GM18868 (cell line): ENCODE measurements at regions not wholly inside any gene's neighbourhood (a gene's known extent, or its start where the extent isn't known, plus 50 kb on each side); places are given as distances from the start of the nearest gene placed in this dataset.

Source experiments
- ATAC-seq: cut with Tn5 transposase; IDR thresholded peaks from one replicate; pipeline ENCODE4 v1.9.1; 2021; ENCODE audit warnings: mild to moderate bottlenecking, moderate library complexity; ENCODE audit not compliant: unreplicated experiment

DNA sequence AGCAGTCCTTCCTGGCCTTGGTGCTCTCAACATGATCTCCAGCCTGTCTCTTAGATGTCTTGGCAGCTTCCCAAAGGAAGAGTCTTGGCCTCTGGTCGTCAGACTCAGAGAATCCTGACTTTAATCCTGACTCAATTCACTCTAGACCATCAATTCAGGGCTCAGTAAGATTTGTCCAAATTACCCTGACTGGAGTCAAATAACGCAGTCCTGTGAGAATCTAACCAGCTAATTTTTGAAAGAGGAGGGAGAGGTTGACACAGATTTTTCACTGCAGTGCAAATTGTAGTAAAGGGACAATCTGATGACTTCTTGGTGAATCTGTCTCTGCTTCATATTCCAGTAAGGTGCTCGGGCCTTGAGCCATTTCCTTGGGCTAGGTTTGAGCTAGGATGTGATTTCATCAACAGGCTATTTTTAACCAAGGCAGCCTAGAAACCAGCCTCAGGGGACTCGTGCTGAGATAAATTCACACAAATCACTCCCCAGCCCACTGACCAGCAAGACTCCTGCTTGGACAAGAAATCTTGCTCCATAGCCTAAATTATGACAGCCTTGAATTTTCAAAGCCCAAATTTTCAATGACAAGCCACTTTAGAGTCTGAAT, 257.4 kb downstream of the ENC1 start:
- ATAC-seq = no peak

DNA sequence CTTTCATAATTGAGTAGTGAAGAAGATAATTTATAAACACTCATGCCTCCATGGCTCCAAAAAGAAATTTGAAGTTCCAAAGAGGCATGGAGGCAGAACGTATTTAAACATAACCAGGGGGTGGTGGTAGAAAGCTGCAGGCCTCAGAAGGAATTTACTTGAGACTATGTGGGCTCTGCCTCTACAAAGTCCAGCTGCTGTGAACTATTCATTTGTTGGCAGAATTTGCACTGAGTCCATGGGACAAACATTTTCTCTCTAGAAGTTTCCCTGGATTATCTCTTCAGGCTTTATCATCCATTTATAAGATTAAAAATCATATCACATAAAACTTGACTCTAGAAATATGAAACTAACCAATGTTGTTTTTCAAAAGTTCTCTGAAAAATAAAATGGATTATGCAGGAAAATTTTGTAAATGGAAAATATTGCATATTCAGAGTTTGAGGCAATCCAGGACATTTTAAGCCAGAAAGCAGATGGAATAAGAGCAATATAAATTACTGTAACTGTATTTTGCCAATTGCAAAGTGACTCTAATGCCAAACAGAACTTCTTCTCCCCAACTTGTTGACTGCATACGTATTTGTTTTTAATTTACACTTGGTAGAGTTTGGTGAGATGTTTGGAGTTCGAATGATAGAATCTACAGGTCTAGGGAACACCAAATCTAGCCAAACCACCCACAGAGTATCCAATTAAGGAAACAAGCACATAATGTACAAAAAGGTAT, 258.2 kb downstream of the ENC1 start:
- no peak for ATAC-seq

DNA sequence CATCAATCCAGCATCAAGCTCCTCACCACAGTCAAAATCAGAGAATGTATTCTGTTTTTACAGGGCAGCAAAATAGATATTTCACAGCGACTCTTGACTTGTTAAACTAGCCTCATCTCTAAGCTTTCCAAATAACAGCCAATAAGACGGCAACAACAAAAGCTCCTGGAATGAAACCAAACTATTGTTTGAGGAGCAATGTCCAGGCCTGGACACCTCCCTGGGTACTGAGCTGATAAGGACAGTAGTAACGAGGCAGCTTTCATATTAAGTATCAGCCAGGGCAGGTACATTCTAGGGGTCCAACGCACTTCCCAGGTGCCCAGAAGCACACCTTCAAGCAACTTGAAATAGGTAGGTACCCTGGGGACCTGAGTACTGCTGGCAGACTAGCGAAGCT, 260.3 kb downstream of the ENC1 start:
- ATAC-seq = no peak

DNA sequence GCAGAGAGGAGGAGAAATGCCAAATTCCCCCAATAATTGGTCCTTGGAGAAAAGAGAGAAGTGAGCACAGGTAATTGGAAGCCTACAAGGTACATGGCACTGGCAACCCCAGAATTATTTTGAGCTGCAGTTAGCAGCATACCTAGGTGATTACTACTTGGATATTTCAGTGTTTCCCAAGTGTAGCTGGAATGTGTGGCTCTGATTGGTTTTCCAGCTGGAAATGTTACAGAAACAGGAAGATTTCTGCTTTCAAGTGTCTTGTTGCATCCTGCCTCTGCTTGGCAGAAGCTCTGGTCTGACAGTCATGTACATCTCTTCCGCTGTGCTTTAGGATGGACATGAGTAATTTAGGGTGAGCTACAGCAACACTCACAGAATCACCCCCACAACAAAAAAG, 262.1 kb downstream of the ENC1 start:
- no peak for ATAC-seq

DNA sequence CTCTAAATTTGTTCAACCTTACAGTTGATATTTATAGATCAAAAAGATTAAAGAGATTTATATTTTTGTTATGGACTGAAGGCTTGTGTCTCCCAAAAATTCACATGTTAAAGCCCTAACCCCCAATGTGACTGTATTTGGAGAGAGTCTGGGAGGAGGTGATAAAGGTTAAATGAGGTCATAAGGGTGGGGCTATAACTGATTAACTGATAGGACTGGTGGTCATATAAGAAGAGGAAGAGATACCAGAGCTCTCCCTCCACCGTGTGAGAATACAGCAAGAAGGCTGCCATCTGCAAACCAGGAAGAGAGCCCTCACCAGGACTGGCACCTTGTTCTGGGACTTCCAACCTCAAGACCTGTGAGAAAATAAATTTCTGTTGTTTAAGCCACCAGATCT, 264.3 kb downstream of the ENC1 start:
- no peak for ATAC-seq

DNA sequence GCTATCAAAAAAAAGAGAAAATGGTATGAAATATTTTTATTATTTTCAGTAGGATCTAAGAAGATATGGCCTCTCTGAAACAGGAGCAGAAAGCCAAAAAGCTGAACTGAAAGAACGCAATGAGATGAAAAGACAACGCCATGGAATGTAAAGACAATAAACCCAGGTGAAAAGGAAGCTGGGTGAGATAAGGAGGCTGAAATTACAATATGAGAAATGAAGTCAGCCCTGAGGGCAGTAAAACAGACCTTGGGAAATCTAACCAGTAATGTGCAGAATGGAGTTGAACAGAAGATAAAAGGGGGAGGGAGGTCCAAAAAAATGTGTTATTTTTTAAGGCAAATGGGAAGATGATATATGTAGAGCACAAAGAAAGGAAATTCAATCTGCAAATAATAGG, 265.3 kb downstream of the ENC1 start:
- no peak for ATAC-seq

DNA sequence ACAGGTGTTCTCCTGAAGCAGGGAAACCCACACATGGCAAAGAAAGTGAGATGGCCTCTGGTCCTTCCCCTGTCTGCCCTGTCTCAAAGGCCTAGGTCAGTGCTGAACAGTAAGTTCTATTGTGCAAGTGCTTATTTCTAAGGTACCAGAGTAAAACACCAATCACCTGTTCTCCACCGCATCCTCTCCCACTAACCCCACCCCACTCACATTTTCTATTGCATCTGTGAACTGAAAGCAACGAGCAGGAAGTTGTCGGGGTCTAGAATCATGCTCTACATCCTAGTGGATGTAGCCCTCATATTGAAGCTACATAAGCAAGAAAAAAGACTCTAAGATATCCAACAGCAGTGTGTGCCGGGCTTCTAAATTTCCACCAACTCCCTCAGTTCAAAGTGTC, 265.9 kb downstream of the ENC1 start:
- no peak for ATAC-seq

DNA sequence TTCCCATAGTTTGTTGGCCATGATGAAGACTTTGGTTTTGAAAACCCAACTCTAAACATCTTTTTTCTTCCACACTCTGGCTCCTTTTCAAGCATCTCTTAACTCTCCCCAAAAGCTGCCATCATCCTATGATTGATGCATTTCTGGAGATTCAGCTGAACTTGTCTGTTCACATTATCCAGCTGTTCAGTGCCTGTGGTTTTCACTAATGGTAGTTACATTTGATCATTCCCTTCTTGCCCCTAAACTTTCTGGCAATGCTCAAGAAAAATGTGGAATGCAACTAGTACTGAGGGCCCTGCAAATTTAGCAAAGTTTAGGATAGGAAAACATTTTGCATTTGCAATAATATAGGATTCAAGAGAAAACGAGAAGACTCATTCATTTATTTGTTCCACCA, 267.5 kb downstream of the ENC1 start:
- no peak for ATAC-seq

DNA sequence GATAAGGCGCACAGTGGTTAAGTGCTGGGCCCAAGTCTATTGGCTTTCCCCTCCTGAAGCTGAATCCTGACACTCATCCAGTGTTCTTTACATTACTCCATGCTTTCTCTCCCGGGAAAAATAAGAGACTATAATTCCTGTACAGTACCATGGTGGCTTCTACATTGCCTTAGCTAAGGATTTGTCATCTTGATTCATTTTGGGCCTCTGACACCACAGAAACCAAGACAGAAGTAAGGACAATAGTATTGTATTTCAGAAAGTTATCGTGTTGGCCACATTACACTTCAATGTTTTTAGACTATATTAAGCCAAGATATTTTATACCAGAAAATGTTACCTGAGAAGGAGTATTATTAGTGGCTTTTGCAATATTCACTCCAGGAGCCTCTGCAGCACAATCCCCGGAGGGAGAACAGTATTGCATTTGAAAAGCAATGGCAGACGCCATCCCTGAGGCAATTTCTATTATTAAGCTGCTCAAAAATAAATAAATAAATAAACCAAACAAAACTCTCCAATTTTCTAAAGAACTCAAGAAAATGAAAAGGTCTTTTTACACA, 267.9 kb downstream of the ENC1 start:
- ATAC-seq = no peak

DNA sequence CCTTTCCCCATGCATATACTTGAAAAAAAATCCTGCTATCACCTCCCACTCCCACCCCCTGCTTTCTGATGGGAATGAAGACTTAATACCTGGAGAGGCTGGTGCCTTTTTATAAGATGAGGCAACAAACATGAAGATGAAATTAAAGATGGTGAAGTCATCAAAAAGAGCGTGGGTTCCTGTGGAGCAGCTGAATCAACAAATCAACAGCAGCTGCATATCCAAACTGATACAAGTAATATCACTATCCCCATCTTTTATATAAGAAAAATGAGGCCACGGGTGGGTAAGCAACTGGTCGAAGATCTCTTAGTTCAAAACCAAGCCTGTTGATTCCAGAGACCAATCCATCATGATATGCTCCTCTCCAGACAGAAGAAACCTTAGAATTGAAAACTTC, 268.5 kb downstream of the ENC1 start:
- no peak for ATAC-seq

DNA sequence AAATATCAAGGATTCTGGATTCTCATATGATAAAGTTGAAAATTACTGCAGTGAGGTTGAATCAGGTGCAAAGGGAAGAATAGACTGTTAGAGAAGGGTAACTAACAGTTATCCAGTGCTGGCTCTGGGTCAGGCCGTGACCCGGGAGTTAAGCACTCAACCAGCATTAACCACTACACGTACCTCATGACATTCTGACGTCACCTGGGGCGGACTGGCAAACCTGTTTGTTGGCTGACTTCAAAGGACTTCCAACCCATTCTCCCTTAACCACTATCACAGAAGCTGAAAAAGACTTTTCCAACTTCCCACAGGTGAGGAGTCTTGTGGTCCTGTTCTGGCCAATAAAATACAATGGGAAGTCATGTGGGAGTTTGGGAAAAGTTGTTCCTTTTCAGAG, 268.9 kb downstream of the ENC1 start:
- no peak for ATAC-seq

DNA sequence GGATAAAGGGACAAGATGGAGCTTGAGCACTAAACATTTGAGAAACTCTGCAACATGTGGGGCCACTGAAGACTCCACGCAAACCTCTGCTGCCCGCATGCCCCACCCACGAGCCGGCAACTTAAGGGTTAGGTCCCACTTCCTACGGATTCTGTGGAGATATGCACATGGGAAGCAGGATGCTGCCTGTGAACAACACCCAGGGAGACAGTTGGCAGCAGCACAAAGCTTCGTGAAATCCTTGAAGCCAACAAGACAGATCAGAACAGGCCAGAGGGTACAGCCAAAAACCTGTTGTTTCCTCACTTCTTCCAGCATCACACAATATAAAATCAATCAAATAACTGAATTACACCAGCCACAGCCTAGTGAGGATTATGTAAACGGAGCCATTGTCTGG, 270.4 kb downstream of the ENC1 start:
- ATAC-seq = no peak

DNA sequence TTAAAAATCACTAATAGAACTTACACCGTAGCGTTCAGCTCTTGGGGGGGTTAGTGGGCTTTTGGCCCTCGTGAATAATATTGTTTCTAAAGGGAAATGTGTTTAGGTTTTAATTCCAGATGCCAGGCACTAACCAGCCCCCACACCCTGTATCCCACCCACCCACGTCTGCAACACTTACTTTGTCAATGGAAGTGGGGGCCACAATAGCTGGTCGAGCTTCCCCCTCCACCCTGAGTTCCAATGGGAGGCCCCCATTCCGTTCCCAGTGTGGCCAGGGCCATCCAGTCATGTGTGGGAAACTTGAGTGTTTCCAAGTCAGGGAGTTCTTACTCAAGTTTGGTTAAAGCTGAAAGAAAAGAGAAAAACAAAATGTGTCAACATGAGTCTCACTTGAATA, 271.4 kb downstream of the ENC1 start:
- ATAC-seq = no peak

DNA sequence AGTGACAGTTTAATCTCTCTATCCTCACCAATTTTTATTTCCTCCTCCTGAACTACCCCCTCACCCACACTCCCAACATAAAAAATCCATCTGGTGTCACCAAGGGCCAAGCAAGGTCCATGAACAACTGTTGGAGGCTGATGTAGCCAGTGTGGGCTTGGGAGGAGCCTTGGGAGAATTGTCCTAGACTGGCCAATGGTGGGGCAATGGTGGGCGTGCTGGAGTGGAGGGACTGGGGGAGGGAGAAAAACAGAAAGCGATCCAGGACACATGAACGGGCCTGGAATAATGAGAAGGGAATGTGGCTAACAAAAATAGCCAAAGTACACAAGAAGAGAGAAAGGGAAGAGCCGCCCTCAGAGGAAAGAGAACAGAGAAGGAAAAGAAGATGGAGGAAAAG, 272.6 kb downstream of the ENC1 start:
- ATAC-seq = no peak

DNA sequence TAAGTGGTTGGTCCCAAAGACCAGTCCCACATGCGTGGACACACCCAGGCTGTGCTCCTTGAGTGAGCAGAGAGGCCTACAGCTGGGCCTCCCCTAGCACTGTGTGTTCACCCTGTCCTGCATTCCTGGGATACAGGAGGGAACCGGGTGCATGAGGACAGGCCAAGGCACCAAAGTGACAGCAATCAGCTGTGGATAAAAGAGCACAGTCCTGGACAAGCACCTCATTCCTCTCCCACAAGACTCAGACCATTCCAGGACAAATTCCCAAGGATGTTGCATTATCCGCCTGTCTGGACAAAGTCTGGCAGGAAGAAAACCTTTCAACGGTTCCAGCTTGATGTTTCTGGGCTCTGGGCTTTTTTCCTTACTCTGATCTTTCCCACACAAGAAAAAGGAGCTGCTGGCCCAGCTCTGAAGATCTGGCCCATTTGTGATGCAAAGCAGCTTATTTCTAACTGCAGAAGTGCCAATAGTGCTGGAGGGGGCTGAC, 273.2 kb downstream of the ENC1 start:
- ATAC-seq = no peak

DNA sequence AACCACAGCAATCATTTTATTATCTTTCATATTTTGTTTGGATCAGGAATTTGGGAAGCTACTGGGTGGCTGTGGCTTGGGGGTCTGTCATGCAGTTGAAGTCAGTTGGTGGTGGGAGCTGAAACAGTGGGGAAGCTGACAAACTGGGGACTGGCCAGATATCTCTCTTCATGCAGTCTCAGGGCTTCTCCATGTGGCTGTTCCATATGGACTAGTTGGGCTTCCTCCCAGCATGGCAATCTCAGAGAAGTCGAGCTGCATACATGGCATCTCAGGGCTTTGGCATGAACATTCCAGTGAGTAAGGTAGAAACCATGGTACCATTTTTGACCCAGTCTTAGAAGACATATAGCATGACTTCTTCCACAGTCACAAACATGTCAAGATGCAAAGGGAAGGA, 274.8 kb downstream of the ENC1 start:
- ATAC-seq = no peak

DNA sequence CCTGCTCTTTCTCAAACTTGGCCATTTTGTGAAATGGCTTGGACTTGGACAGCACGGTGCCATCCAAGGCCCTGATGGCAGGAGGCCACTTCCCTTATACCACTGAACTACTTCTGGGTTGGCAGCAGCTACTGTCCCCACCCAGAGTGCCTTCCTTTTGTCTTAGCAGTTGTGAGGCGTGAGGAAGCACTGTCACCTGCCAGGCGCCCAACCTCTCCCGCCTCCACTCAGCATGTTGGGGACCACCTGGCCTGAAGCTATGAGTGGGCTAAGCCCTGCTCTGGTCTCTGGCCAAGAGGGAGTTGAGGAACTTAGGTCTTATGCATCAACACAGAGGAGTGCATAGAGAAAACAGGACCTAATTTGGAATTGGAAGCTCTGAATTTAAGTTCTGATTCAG, 276.0 kb downstream of the ENC1 start:
- ATAC-seq = no peak

DNA sequence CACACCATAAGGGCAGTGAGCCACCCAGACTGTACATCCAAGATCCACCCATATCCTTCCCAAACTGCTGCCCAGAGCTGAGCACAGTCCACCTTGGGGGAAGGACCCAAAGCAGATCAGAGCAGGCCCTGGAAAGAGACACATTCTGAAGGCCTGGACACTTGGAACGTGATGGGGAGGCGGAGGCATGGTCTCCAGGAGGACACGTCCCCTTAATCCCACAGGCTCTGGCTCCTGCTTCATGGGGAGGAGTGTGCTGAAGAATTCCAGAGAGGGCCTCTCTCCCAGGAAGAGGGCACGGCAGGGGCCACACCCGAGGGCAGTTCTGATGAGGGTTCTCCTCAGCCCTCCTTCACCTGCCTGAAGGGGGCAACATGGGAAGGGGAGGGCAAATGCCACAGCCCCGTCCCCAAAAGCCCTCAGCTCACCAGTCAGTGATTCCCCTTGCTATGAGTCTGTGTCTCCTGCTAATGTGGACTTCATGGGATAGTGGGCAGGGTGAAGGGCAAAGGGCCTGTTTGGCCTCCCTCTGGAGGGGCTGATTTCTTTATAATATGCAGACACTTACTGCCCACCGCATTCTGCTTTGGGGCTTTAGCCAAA, 276.8 kb downstream of the ENC1 start:
- ATAC-seq = no peak

DNA sequence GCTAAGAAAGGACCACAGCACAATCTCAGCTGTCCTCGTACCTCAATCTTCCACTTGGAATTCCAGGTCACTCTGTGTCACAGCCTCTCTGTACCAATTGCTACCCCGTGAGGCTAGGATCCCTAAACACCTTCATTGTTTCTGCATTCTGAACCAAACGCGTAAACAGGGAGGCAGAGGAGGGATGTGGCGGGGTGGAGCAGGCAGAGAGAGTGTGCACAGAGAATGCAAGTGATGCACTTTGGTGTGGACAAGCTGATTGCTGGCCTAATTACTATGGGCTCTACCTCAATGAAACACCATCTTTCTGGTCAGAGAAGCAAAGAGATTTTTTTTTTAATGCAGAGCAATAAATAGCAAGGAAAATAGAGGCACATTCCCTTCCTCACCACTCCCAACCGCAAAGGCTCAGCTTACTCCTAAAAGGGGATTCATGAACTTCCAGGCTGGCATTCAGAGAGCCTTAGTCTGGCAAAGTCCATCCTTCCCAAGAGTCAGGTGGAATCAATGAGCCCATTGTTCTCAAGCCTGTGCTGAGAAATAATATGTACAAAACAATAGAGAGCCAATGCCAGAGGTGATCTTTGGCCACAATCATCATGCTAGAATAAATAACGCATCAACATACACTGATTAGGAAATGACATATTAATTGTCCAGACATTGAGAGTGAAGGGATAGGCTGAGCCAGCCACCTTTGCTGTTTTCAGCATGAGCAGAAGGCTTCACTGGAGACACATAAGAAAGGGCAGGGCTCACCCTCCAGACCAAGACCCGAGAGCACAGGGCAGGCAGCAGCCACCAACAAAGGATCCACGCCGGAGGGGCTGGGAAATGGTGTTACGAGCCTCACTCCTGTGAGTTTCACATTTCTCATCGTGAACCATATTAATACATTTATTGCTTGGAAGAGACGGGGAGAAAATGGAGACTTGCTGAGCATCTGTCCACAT, 278.8 kb downstream of the ENC1 start:
- no peak for ATAC-seq

DNA sequence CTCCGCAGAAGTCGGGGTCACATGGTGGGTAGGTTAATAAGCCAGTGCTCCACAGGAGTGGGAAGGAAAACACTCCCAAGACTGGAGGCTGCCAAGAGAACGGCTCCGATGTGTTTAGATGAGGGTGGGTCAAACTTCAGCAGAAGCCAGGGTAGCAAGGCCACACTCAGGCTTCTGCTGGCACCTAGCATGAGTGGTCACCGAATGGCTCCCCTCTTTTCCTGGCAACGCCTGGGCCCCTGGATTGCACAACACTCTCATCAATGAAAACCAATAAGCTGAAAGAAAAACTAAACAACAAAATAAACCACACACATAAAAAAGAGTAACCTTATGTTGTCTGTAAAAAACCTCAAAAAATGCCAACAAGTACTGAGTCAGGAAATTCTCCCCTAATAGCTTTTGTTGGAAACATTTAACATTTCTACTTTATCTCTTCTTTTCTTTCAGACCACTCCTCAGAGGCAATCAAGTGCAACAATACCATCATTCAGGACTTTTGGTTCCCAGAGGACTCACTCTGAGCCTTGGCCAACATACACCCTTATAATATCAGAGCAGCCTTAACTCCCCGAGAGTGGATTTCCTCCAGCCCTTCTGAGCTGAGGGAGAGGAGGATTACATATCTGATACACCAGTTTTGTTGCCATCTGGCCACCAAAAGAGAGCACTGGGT, 279.9 kb downstream of the ENC1 start:
- ATAC-seq = no peak
